ENCODE measurements at regions not wholly inside any gene's neighbourhood (a gene's known extent, or its start where the extent isn't known, plus 50 kb on each side); places are given as distances from the start of the nearest gene placed in this dataset.

- TF ChIP-seq, protein P1, sequence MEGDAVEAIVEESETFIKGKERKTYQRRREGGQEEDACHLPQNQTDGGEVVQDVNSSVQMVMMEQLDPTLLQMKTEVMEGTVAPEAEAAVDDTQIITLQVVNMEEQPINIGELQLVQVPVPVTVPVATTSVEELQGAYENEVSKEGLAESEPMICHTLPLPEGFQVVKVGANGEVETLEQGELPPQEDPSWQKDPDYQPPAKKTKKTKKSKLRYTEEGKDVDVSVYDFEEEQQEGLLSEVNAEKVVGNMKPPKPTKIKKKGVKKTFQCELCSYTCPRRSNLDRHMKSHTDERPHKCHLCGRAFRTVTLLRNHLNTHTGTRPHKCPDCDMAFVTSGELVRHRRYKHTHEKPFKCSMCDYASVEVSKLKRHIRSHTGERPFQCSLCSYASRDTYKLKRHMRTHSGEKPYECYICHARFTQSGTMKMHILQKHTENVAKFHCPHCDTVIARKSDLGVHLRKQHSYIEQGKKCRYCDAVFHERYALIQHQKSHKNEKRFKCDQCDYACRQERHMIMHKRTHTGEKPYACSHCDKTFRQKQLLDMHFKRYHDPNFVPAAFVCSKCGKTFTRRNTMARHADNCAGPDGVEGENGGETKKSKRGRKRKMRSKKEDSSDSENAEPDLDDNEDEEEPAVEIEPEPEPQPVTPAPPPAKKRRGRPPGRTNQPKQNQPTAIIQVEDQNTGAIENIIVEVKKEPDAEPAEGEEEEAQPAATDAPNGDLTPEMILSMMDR (IDR thresholded peaks at IDR 0.05; ENCODE audit: insufficient read depth, low read depth, low read length) = no peak
- TF ChIP-seq EZH2 (IDR thresholded peaks at IDR 0.05; ENCODE audit: insufficient read depth, low read length) = no peak
Observed at GRCh38 chr3:117793622-117794265, 1084.2 kb downstream of the TUSC7 start.

All from astrocyte (in vitro differentiated cells and primary cell).